Lower lobe of right lung (tissue), 2 donors: ENCODE measurements at regions not wholly inside any gene's neighbourhood (a gene's known extent, or its start where the extent isn't known, plus 50 kb on each side); places are given as distances from the start of the nearest gene placed in this dataset.
"Not testable (repeated sequence)": the region's sequence is repeated elsewhere in the genome, so short reads cannot be mapped to it uniquely, and the experiment has no call there.

Source experiments
- ATAC-seq, 2 donors: fragments of 200-7000 bp; cut with Tn5 transposase; one replicate each; pipeline ENCODE4 v1.9.1; 2020 to 2022; ENCODE audit warnings: mild to moderate bottlenecking in 2 of 2, moderate library complexity in 2 of 2
- DNase-seq: peaks from one replicate; pipeline ENCODE4 v3.0.0-alpha.2; 2020
- H3K27ac ChIP-seq: fragments of 200-600 bp; one replicate; pipeline ENCODE4 v1.8.0; 2022
- H3K27me3 ChIP-seq: fragments of 200-600 bp; one replicate; pipeline ENCODE4 v1.8.0; 2022; ENCODE audit warnings: low read depth
- H3K36me3 ChIP-seq: fragments of 200-600 bp; one replicate; pipeline ENCODE4 v1.8.0; 2022; ENCODE audit warnings: mild to moderate bottlenecking
- H3K4me1 ChIP-seq: fragments of 200-600 bp; one replicate; pipeline ENCODE4 v1.8.0; 2022
- H3K4me3 ChIP-seq: fragments of 200-600 bp; one replicate; pipeline ENCODE4 v1.8.0; 2022; ENCODE audit warnings: mild to moderate bottlenecking
- H3K9me3 ChIP-seq: fragments of 200-600 bp; one replicate; pipeline ENCODE4 v1.8.0; 2022
- intact Hi-C: fragments of 100-400 bp; cut with DNase I; formaldehyde crosslinking; loops from one replicate; pipeline ENCODE4 v1.11.0; 2022
- TF ChIP-seq, protein P1 (sequence below): fragments of 200-600 bp; IDR thresholded peaks from one replicate; pipeline ENCODE4 v1.8.0; 2022; ENCODE audit warnings: antibody characterized with exemption, mild to moderate bottlenecking
- donor health status: DM: no; HTN: yes; CAD: no; lungs with severe emphysema.

DNA sequence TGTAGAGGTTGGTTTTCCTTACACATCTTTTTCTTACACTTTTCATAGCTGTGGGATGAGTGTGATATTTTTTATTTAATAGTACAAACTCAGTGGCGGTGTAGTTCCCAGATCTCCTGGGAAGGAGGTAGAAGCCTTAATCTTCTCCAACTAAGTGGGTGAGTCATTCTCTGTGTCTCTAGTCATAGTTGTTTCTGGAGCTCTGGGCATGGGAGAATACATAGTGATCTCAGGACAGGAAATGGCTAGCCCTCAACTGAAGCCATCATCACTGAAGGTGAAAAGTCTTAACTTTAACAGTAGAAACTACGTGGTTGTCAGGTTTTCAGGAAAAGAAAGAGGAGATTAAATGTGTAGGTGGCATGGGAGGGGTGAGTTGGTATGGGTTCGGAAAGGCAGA is 319.4 kb upstream of the FZD8 start:
- H3K4me3 ChIP-seq: no peak overlapping the region
- H3K9me3 ChIP-seq: no peaks in the 10 kb centered on the region
- peaks cover 4% of the 10 kb centered on the region for H3K4me1 ChIP-seq
- H3K27ac ChIP-seq: no peak overlapping the region
- intact Hi-C loops: no loop called here
- ATAC-seq: no peak
- TF ChIP-seq, protein P1, sequence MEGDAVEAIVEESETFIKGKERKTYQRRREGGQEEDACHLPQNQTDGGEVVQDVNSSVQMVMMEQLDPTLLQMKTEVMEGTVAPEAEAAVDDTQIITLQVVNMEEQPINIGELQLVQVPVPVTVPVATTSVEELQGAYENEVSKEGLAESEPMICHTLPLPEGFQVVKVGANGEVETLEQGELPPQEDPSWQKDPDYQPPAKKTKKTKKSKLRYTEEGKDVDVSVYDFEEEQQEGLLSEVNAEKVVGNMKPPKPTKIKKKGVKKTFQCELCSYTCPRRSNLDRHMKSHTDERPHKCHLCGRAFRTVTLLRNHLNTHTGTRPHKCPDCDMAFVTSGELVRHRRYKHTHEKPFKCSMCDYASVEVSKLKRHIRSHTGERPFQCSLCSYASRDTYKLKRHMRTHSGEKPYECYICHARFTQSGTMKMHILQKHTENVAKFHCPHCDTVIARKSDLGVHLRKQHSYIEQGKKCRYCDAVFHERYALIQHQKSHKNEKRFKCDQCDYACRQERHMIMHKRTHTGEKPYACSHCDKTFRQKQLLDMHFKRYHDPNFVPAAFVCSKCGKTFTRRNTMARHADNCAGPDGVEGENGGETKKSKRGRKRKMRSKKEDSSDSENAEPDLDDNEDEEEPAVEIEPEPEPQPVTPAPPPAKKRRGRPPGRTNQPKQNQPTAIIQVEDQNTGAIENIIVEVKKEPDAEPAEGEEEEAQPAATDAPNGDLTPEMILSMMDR: no peak
- no peaks in the 10 kb centered on the region for H3K36me3 ChIP-seq
- no peak for DNase-seq
- H3K27me3 ChIP-seq: no peaks in the 10 kb centered on the region

DNA sequence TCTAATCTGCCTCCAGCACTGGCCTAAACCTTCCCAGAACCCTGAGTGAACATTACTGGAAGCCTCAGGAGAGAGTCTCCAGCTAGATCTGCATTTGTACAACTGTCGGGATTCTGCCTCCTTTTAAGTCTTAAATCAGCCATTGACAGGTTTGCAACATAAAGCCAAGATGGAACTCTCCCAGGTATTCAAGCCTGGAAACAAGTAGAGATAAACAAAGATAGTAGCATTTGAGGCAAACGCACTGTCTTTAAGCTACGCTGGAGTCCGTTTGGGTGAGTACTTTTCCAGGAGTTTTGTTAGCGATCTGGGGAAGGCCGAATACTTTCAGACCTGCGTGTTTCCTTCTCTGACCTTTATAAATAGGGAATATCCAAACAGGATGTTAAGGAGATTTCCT is 317.2 kb upstream of the FZD8 start:
- intact Hi-C loops: no loop called here
- no peak overlapping the region for H3K27ac ChIP-seq
- no peaks in the 10 kb centered on the region for H3K9me3 ChIP-seq
- H3K36me3 ChIP-seq: no peaks in the 10 kb centered on the region
- TF ChIP-seq, protein P1: no peak
- DNase-seq (no peak), ATAC-seq (no peak)
- peaks cover 4% of the 10 kb centered on the region for H3K4me1 ChIP-seq
- H3K27me3 ChIP-seq: no peaks in the 10 kb centered on the region
- H3K4me3 ChIP-seq: no peak overlapping the region

DNA sequence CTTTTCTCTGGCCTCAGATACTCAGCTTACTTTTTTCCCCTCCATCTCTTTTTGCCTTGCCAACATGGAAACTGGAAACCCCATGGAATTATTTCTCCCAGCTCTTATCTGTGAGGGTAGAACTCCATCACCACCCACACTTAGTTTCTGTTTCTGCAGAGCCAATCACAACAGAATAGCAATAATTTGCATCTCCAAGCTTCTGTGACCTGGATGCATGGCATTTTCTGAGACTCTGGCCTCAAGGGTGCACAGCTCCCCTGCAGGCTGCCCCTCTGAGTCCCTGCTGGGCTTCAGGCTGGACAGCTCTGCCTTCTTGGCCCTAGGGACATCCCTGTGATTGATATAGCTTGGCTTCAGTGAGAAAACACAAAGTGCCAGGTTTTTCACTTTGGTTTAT is 316.5 kb upstream of the FZD8 start:
- H3K36me3 ChIP-seq, H3K9me3 ChIP-seq, H3K4me3 ChIP-seq, H3K27ac ChIP-seq, ATAC-seq, DNase-seq, intact Hi-C loops, H3K27me3 ChIP-seq, H3K4me1 ChIP-seq: not testable (repeated sequence)

DNA sequence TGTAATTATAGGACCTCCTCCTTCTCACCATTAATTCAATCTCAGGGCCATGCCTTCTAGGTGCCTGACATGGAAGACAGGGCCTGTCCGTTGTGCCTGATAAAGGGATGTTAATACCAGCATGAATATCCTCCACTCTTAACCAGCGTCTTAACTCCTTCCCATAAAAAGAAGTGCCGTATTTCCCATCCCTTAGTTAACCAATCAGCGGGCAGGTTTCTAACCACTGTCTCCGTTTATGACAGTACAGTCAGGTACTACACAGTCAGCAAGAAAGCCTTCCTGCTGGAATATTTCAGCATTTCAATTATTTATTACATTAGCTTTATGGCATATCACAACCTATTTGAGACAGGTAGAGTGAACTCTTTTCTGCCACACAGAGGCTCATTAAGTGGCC is 308.6 kb upstream of the FZD8 start:
- DNase-seq (no peak), ATAC-seq (no peak)
- TF ChIP-seq, protein P1: no peak
- no peaks in the 10 kb centered on the region for H3K36me3 ChIP-seq
- no peaks in the 10 kb centered on the region for H3K4me1 ChIP-seq
- H3K9me3 ChIP-seq: no peaks in the 10 kb centered on the region
- intact Hi-C loops: no loop called here
- H3K27me3 ChIP-seq: no peaks in the 10 kb centered on the region
- H3K27ac ChIP-seq: no peak overlapping the region
- no peak overlapping the region for H3K4me3 ChIP-seq

GRCh38 chr10:35950226-35950625 is 308.1 kb upstream of the FZD8 start:
- H3K27ac ChIP-seq: no peak overlapping the region
- H3K36me3 ChIP-seq: no peaks in the 10 kb centered on the region
- ATAC-seq (no peak), DNase-seq (no peak)
- no peaks in the 10 kb centered on the region for H3K27me3 ChIP-seq
- TF ChIP-seq, protein P1: no peak
- intact Hi-C loops: no loop called here
- no peaks in the 10 kb centered on the region for H3K4me1 ChIP-seq
- H3K9me3 ChIP-seq: no peaks in the 10 kb centered on the region
- H3K4me3 ChIP-seq: no peak overlapping the region

- DNase-seq (no peak), ATAC-seq (no peak)
- H3K27me3 ChIP-seq: no peaks in the 10 kb centered on the region
- TF ChIP-seq, protein P1: no peak
- no peaks in the 10 kb centered on the region for H3K36me3 ChIP-seq
- H3K9me3 ChIP-seq: no peaks in the 10 kb centered on the region
- no peak overlapping the region for H3K4me3 ChIP-seq
- intact Hi-C loops: no loop called here
- H3K27ac ChIP-seq: no peak overlapping the region
- H3K4me1 ChIP-seq: no peaks in the 10 kb centered on the region
Measured at GRCh38 chr10:35949811-35950211, 307.7 kb upstream of the FZD8 start.
